H1 (cell line): ENCODE measurements at regions not wholly inside any gene's neighbourhood (a gene's known extent, or its start where the extent isn't known, plus 50 kb on each side); places are given as distances from the start of the nearest gene placed in this dataset.

Experiments
- CTCF ChIA-PET: fragments of 300-600 bp; sonication (Branson Sonifier 250); formaldehyde crosslinking; loops from one replicate; lab custom pipeline; 2021; ENCODE audit not compliant: partially characterized antibody; lab: Charles Lee
- POLR2A ChIA-PET: fragments of 300-600 bp; sonication (Branson Sonifier 250); formaldehyde crosslinking; loops from one replicate; lab custom pipeline; 2021; ENCODE audit warnings: inconsistent platforms; ENCODE audit not compliant: partially characterized antibody; lab: Charles Lee
- DNase-seq, 2 experiments: peaks; one replicate each; pipeline versions ENCODE4 v3.0.0 to v3.0.0-alpha.2; 2010 to 2022; ENCODE audit warnings: low spot score in 2 of 2, low read depth in 1 of 2, mixed read lengths in 1 of 2
- FAIRE-seq: peaks from 2 replicates; lab custom pipeline; 2011; peaks lifted over from hg19 to GRCh38; lab: Jason Lieb, UNC
- H2AFZ ChIP-seq: 2 replicates; pipeline ENCODE4 v1.8.1; 2012; ENCODE audit warnings: low read length, inconsistent platforms
- H2AK5ac ChIP-seq: 2 replicates; pipeline ENCODE4 v1.6.1; 2013; ENCODE audit warnings: low read depth, low read length
- H2BK120ac ChIP-seq: replicated peaks from 2 replicates; pipeline ENCODE3; 2013; ENCODE audit warnings: low read depth, low read length, inconsistent platforms
- H2BK12ac ChIP-seq: 2 replicates; pipeline ENCODE4 v1.6.1; 2013; ENCODE audit warnings: low read depth, low read length
- H2BK15ac ChIP-seq: 2 replicates; pipeline ENCODE4 v1.6.1; 2013; ENCODE audit warnings: low read length
- H2BK20ac ChIP-seq: 2 replicates; pipeline ENCODE4 v1.6.1; 2013; ENCODE audit warnings: low read length
- H2BK5ac ChIP-seq: 2 replicates; pipeline ENCODE4 v1.6.1; 2013; ENCODE audit warnings: low read depth, low read length
- H3K14ac ChIP-seq: 2 replicates; pipeline ENCODE4 v1.6.1; 2013; ENCODE audit warnings: inconsistent platforms; ENCODE audit not compliant: insufficient read length
- H3K18ac ChIP-seq: 2 replicates; pipeline ENCODE4 v1.6.1; 2013; ENCODE audit warnings: low read length; ENCODE audit errors: extremely low read depth
- H3K23ac ChIP-seq: 2 replicates; pipeline ENCODE4 v1.6.1; 2013; ENCODE audit warnings: inconsistent platforms; ENCODE audit not compliant: insufficient read length
- H3K23me2 ChIP-seq: 2 replicates; pipeline ENCODE4 v1.6.1; 2013; ENCODE audit warnings: low read depth, low read length
- H3K27ac ChIP-seq: 2 replicates; pipeline ENCODE4 v1.6.1; 2011; ENCODE audit warnings: low read depth, low read length, inconsistent platforms
- H3K27me3 ChIP-seq, 4 experiments: replicated peaks in 1 of 4; 1 replicate in 1 of 4; 2 replicates in 3 of 4; pipeline versions ENCODE4 v1.6.1 to v1.8.1; 2011 to 2013; ENCODE audit warnings: low read length in 3 of 4, mild to moderate bottlenecking in 3 of 4, inconsistent platforms in 2 of 4, mixed read lengths in 2 of 4, moderate library complexity in 1 of 4; ENCODE audit not compliant: control insufficient read depth in 3 of 4, insufficient read depth in 3 of 4; ENCODE audit errors: extremely low read depth in 1 of 4
- H3K36me3 ChIP-seq, 4 experiments: 2 replicates each; pipeline versions ENCODE4 v1.6.1 to v1.8.1; 2011 to 2013; ENCODE audit warnings: mild to moderate bottlenecking in 4 of 4, low read length in 3 of 4, moderate library complexity in 2 of 4, control low read depth in 1 of 4, inconsistent platforms in 1 of 4; ENCODE audit not compliant: insufficient read depth in 4 of 4, control insufficient read depth in 2 of 4
- H3K4ac ChIP-seq: replicated peaks from 2 replicates; pipeline ENCODE3; 2013; ENCODE audit warnings: low read length, low read depth, mixed read lengths, inconsistent platforms; ENCODE audit not compliant: insufficient read length
- H3K4me1 ChIP-seq, 4 experiments: replicated peaks in 1 of 4; 1 replicate in 1 of 4; 2 replicates in 3 of 4; pipeline versions ENCODE4 v1.6.1 to v1.8.1; 2011 to 2013; ENCODE audit warnings: low read length in 3 of 4, inconsistent platforms in 2 of 4, mixed read lengths in 1 of 4; ENCODE audit not compliant: insufficient read depth in 4 of 4, control insufficient read depth in 3 of 4
- H3K4me2 ChIP-seq, 2 experiments: 2 replicates each; pipeline versions ENCODE4 v1.6.1 to v1.8.1; 2011 to 2013; ENCODE audit warnings: low read depth in 2 of 2, low read length in 2 of 2, control low read depth in 1 of 2, inconsistent platforms in 1 of 2, mild to moderate bottlenecking in 1 of 2; ENCODE audit not compliant: insufficient read depth in 1 of 2
- H3K4me3 ChIP-seq, 4 experiments: fragments of 200-600, 300-600 bp in 1 of 4; sonication (generic), shearing (Covaris generic), sonication (Bioruptor Twin) in 1 of 4; 2 replicates each; pipeline versions ENCODE4 v1.5.1 to v1.8.1; 2011 to 2016; ENCODE audit warnings: low read length in 4 of 4, low read depth in 3 of 4, control low read depth in 2 of 4, inconsistent platforms in 2 of 4, mild to moderate bottlenecking in 2 of 4, mixed read lengths in 1 of 4, moderate library complexity in 1 of 4; ENCODE audit not compliant: insufficient read depth in 2 of 4; ENCODE audit errors: extremely low read depth in 1 of 4
- H3K56ac ChIP-seq: replicated peaks from 2 replicates; pipeline ENCODE3; 2013; ENCODE audit warnings: low read depth, mild to moderate bottlenecking, mixed read lengths, low read length, inconsistent platforms; ENCODE audit not compliant: insufficient read length
- H3K79me1 ChIP-seq: 2 replicates; pipeline ENCODE4 v1.6.1; 2013; ENCODE audit warnings: low read depth, low read length, control low read depth
- H3K79me2 ChIP-seq, 2 experiments: 2 replicates each; pipeline versions ENCODE4 v1.6.1 to v1.8.1; 2012 to 2013; ENCODE audit warnings: low read length in 2 of 2, mild to moderate bottlenecking in 2 of 2, inconsistent platforms in 1 of 2; ENCODE audit not compliant: insufficient read depth in 2 of 2, control insufficient read depth in 1 of 2
- H3K9ac ChIP-seq, 4 experiments: replicated peaks in 1 of 4; 1 replicate in 1 of 4; 2 replicates in 3 of 4; pipeline versions ENCODE4 v1.6.1 to v1.8.1; 2011 to 2013; ENCODE audit warnings: low read depth in 3 of 4, low read length in 3 of 4, control low read depth in 2 of 4, mild to moderate bottlenecking in 2 of 4, moderate library complexity in 2 of 4, inconsistent platforms in 1 of 4; ENCODE audit errors: extremely low read depth in 1 of 4
- H3K9me3 ChIP-seq, 2 experiments: 2 replicates each; pipeline versions ENCODE4 v1.6.1 to v1.8.1; 2012 to 2013; ENCODE audit warnings: mild to moderate bottlenecking in 2 of 2, moderate library complexity in 2 of 2, control low read depth in 1 of 2, inconsistent platforms in 1 of 2, low read depth in 1 of 2, low read length in 1 of 2, mixed read lengths in 1 of 2; ENCODE audit not compliant: insufficient read depth in 2 of 2
- H4K20me1 ChIP-seq, 2 experiments: replicated peaks in 1 of 2; 2 replicates each; pipeline versions ENCODE3 to v1.8.1; 2011 to 2013; ENCODE audit warnings: inconsistent platforms in 2 of 2, low read length in 2 of 2, mild to moderate bottlenecking in 1 of 2; ENCODE audit not compliant: insufficient read depth in 2 of 2, control insufficient read depth in 1 of 2
- H4K5ac ChIP-seq: 2 replicates; pipeline ENCODE4 v1.6.1; 2013; ENCODE audit warnings: low read length, low read depth, mixed read lengths, inconsistent platforms; ENCODE audit not compliant: insufficient read length
- H4K8ac ChIP-seq: 2 replicates; pipeline ENCODE4 v1.8.0; 2013; ENCODE audit warnings: mild to moderate bottlenecking, moderate library complexity, low read length, inconsistent platforms; ENCODE audit not compliant: insufficient read depth; ENCODE audit errors: extremely low read depth
- H4K91ac ChIP-seq: replicated peaks from 2 replicates; pipeline ENCODE3; 2013; ENCODE audit warnings: low read length, mixed read lengths, inconsistent platforms; ENCODE audit not compliant: insufficient read length
- ASH2L ChIP-seq: fragments of 200-600, 300-600 bp; sonication (generic); IDR thresholded peaks from one replicate; pipeline ENCODE4 v1.7.1; 2017; ENCODE audit warnings: low read length
- CBX5 ChIP-seq: fragments of 300-800, 300-1000 bp; sonication (generic); IDR thresholded peaks from 2 replicates; pipeline ENCODE4 v1.7.1; 2016; ENCODE audit warnings: antibody characterized with exemption, low read length, low read depth
- CTCF ChIP-seq, 3 experiments: IDR thresholded peaks; 1 replicate in 2 of 3; 2 replicates in 1 of 3; pipeline versions ENCODE4 v1.5.1 to v1.6.1; 2011; ENCODE audit warnings: low read length in 3 of 3, mild to moderate bottlenecking in 3 of 3, inconsistent platforms in 2 of 3, low read depth in 1 of 3, moderate library complexity in 1 of 3; ENCODE audit not compliant: insufficient read depth in 1 of 3; ENCODE audit errors: control extremely low read depth in 1 of 3
- POU5F1 ChIP-seq: IDR thresholded peaks from 2 replicates; pipeline ENCODE4 v1.6.1; 2011; ENCODE audit warnings: low read depth, mild to moderate bottlenecking, low read length, moderate library complexity
- RAD21 ChIP-seq, 2 experiments: IDR thresholded peaks in 1 of 2; conservative IDR thresholded peaks in 1 of 2; 2 replicates each; pipeline ENCODE4 v1.6.1; 2011; ENCODE audit warnings: low read depth in 2 of 2, low read length in 2 of 2, improper control_type of control experiment in 1 of 2, inconsistent platforms in 1 of 2, mild to moderate bottlenecking in 1 of 2, moderate library complexity in 1 of 2
- SP4 ChIP-seq: IDR thresholded peaks from 2 replicates; pipeline ENCODE4 v1.6.1; 2012; ENCODE audit warnings: low read length, inconsistent platforms
- TAF7 ChIP-seq: optimal IDR thresholded peaks from 2 replicates; pipeline ENCODE3; 2011; ENCODE audit warnings: low read depth, mild to moderate bottlenecking, inconsistent platforms, low read length, moderate library complexity, borderline replicate concordance
- WGBS, 2 experiments: shearing (Covaris generic) in 1 of 2; methylation state at CpG; one replicate each; pipeline versions ENCODE4 v1.1.6 to v1.1.7; 2013 to 2015; ENCODE audit warnings: low lambda C conversion rate in 2 of 2, mixed read lengths in 2 of 2, inconsistent platforms in 1 of 2, low coverage in 1 of 2, missing lambda C conversion rate in 1 of 2; ENCODE audit not compliant: insufficient replicate concordance in 2 of 2, insufficient coverage in 1 of 2, insufficient read length in 1 of 2; ENCODE audit errors: extremely low coverage in 1 of 2, missing lambda C conversion rate in 1 of 2; 5-methylcytosine and 5-hydroxymethylcytosine counted together

- no peak overlapping the region for H3K14ac ChIP-seq
- no peak overlapping the region for H3K4me2 ChIP-seq
- H3K27me3 ChIP-seq, result peaks cover 2 to 12% (median 6%) of the 10 kb centered on the region in 4 experiments; a peak in 6 of 7 replicates
- H2BK12ac ChIP-seq, result no peak overlapping the region
- peaks cover 0 to 9% (median 5%) of the 10 kb centered on the region in 4 experiments; a peak in 6 of 7 replicates for H3K4me1 ChIP-seq
- H3K79me2 ChIP-seq, result no peaks in the 10 kb centered on the region
- H3K18ac ChIP-seq, result no peak overlapping the region
- no peak overlapping the region for H4K8ac ChIP-seq
- no peak overlapping the region for H2AFZ ChIP-seq
- H3K23ac ChIP-seq, result no peak overlapping the region
- no peak overlapping the region for H2BK120ac ChIP-seq
- H2AK5ac ChIP-seq, result no peak overlapping the region
- no peak overlapping the region for H3K4ac ChIP-seq
- H4K20me1 ChIP-seq, result no peaks in the 10 kb centered on the region
- no peak for DNase-seq
- H3K56ac ChIP-seq, result no peak overlapping the region
- no peak overlapping the region for H4K5ac ChIP-seq
- ChIA-PET POLR2A (interaction anchor here (0.9 kb wide), 1 partner anchor 96 kb away, joined by 3 read pairs; no protein-coding TSS in a partner anchor), CTCF (interaction anchor here (0.8 to 2.3 kb wide), 3 partner anchors 16 to 263 kb away, joined by 3 to 11 read pairs (median 4); no protein-coding TSS in a partner anchor)
- H3K79me1 ChIP-seq, result no peaks in the 10 kb centered on the region
- H2BK20ac ChIP-seq, result no peak overlapping the region
- H3K27ac ChIP-seq, result no peak overlapping the region
- no peak overlapping the region for H3K4me3 ChIP-seq
- TF ChIP-seq SP4 (no peak), CBX5 (no peak), RAD21 (IDR thresholded peaks at IDR 0.05 in 1 of 2, conservative IDR thresholded peaks at IDR 0.05 in 1 of 2; ENCODE audit: low read depth in 2 of 2, low read length in 2 of 2) (no peak), CTCF (IDR thresholded peaks at IDR 0.05; ENCODE audit: control extremely low read depth in 1 of 3, insufficient read depth in 1 of 3, low read depth in 1 of 3, low read length in 3 of 3) (no peak), ASH2L (no peak), POU5F1 (no peak), TAF7 (no peak)
- no peak for FAIRE-seq
- WGBS, 2 experiments, result 63% methylated on average over 4 of the region's 4 CpGs; no CpG with 5 or more reads in 1 of the 2 experiments
- H3K23me2 ChIP-seq, result no peaks in the 10 kb centered on the region
- H3K9me3 ChIP-seq, result no peaks in the 10 kb centered on the region
- H2BK5ac ChIP-seq, result no peak overlapping the region
- H3K9ac ChIP-seq, result no peak overlapping the region
- no peaks in the 10 kb centered on the region for H3K36me3 ChIP-seq
- no peak overlapping the region for H2BK15ac ChIP-seq
- H4K91ac ChIP-seq, result no peak overlapping the region
Observed at GRCh38 chrX:69291116-69291515, 125.9 kb upstream of the PJA1 start.
